Naive thymus-derived CD4-positive, alpha-beta T cell (primary cell): ENCODE measurements at regions not wholly inside any gene's neighbourhood (a gene's known extent, or its start where the extent isn't known, plus 50 kb on each side); places are given as distances from the start of the nearest gene placed in this dataset.
"Not testable (repeated sequence)": the region's sequence is repeated elsewhere in the genome, so short reads cannot be mapped to it uniquely, and the experiment has no call there.

Source experiments
- ATAC-seq: fragments of 150-1000 bp; cut with Tn5 transposase; 2 replicates; pipeline ENCODE4 v1.10.0; 2021; ENCODE audit warnings: mild to moderate bottlenecking, moderate library complexity
- CTCF ChIA-PET: fragments of 350-600 bp; sonication (Branson Sonifier 250); formaldehyde crosslinking; loops from one replicate; lab custom pipeline; 2021; ENCODE audit warnings: antibody characterized with exemption; lab: Charles Lee
- POLR2A ChIA-PET: fragments of 350-600 bp; sonication (Branson Sonifier 250); formaldehyde crosslinking; loops from one replicate; lab custom pipeline; 2021; ENCODE audit warnings: antibody characterized with exemption, inconsistent platforms; lab: Charles Lee
- DNase-seq, 9 donors: peaks; one replicate each; pipeline versions ENCODE4 v3.0.0 to v3.0.0-alpha.2; 2020 to 2022; ENCODE audit warnings: mixed read lengths in 1 of 9
- H3K27ac ChIP-seq: one replicate; pipeline ENCODE4 v1.7.0; 2013; ENCODE audit warnings: mild to moderate bottlenecking, low read depth, low read length, moderate library complexity
- H3K27me3 ChIP-seq, 2 donors: one replicate each; pipeline ENCODE4 v1.7.0; 2013; ENCODE audit warnings: low read length in 2 of 2, mild to moderate bottlenecking in 2 of 2, moderate library complexity in 2 of 2; ENCODE audit not compliant: control insufficient read depth in 2 of 2, insufficient read depth in 2 of 2
- H3K36me3 ChIP-seq, 3 experiments: 1 replicate in 2 of 3; 2 replicates in 1 of 3; pipeline ENCODE4 v1.7.0; 2013; ENCODE audit warnings: low read length in 3 of 3, mild to moderate bottlenecking in 3 of 3, moderate library complexity in 1 of 3; ENCODE audit not compliant: insufficient read depth in 3 of 3, control insufficient read depth in 2 of 3
- H3K4me1 ChIP-seq, 2 donors: one replicate each; pipeline ENCODE4 v1.7.0; 2013; ENCODE audit warnings: low read length in 2 of 2, mild to moderate bottlenecking in 2 of 2, moderate library complexity in 1 of 2; ENCODE audit not compliant: control insufficient read depth in 2 of 2, insufficient read depth in 2 of 2
- H3K4me3 ChIP-seq: 2 replicates; pipeline ENCODE4 v1.7.0; 2013; ENCODE audit warnings: mild to moderate bottlenecking, low read length
- H3K9me3 ChIP-seq, 3 experiments: 1 replicate in 2 of 3; 2 replicates in 1 of 3; pipeline ENCODE4 v1.7.0; 2013; ENCODE audit warnings: low read length in 3 of 3; ENCODE audit not compliant: control insufficient read depth in 2 of 3
- H3K27ac Mint-ChIP-seq, 9 donors: one replicate each; pipeline ENCODE4 v1.8.0; 2020 to 2022; ENCODE audit warnings: mixed read lengths in 9 of 9, mild to moderate bottlenecking in 8 of 9, moderate library complexity in 5 of 9, inconsistent platforms in 2 of 9
- H3K27me3 Mint-ChIP-seq, 5 donors: one replicate each; pipeline ENCODE4 v1.8.0; 2021 to 2022; ENCODE audit warnings: mixed read lengths in 5 of 5, mild to moderate bottlenecking in 1 of 5
- H3K36me3 Mint-ChIP-seq, 5 donors: one replicate each; pipeline ENCODE4 v1.8.0; 2020 to 2022; ENCODE audit warnings: mixed read lengths in 5 of 5, mild to moderate bottlenecking in 3 of 5, inconsistent platforms in 1 of 5
- H3K4me1 Mint-ChIP-seq, 7 donors: one replicate each; pipeline ENCODE4 v1.8.0; 2020 to 2022; ENCODE audit warnings: mixed read lengths in 7 of 7, mild to moderate bottlenecking in 3 of 7, inconsistent platforms in 1 of 7
- H3K4me3 Mint-ChIP-seq, 10 donors: one replicate each; pipeline ENCODE4 v1.8.0; 2020 to 2022; ENCODE audit warnings: mild to moderate bottlenecking in 10 of 10, mixed read lengths in 10 of 10, moderate library complexity in 6 of 10, inconsistent platforms in 2 of 10
- H3K9me3 Mint-ChIP-seq, 11 donors: one replicate each; pipeline ENCODE4 v1.8.0; 2020 to 2022; ENCODE audit warnings: mixed read lengths in 11 of 11, mild to moderate bottlenecking in 4 of 11, inconsistent platforms in 1 of 11, moderate library complexity in 1 of 11
- intact Hi-C, 2 donors: fragments of 100-400 bp; cut with micrococcal nuclease; formaldehyde crosslinking; loops; one replicate each; pipeline ENCODE4 v1.15.1; 2023

GRCh38 chr1:47661040-47661439 lies 223.2 kb downstream of the FOXD2 start:
- no peaks in the 10 kb centered on the region for H3K36me3 ChIP-seq
- H3K27ac ChIP-seq = no peak overlapping the region
- ATAC-seq (no peak), DNase-seq (no peak)
- no peak overlapping the region for H3K4me3 ChIP-seq
- H3K27me3 ChIP-seq = no peaks in the 10 kb centered on the region
- peaks cover 4 to 24% (median 22%) of the 10 kb centered on the region in 5 donors for H3K27me3 Mint-ChIP-seq
- intact Hi-C loops = no loop called here
- peaks cover 0 to 2% (median 0%) of the 10 kb centered on the region in 7 donors for H3K4me1 Mint-ChIP-seq
- H3K4me1 ChIP-seq = no peaks in the 10 kb centered on the region
- no peaks in the 10 kb centered on the region for H3K9me3 Mint-ChIP-seq
- H3K27ac Mint-ChIP-seq = no peak overlapping the region
- H3K9me3 ChIP-seq = no peaks in the 10 kb centered on the region
- CTCF ChIA-PET = no interaction called here
- no peak overlapping the region for H3K4me3 Mint-ChIP-seq
- no peaks in the 10 kb centered on the region for H3K36me3 Mint-ChIP-seq
- POLR2A ChIA-PET = no interaction called here

DNA sequence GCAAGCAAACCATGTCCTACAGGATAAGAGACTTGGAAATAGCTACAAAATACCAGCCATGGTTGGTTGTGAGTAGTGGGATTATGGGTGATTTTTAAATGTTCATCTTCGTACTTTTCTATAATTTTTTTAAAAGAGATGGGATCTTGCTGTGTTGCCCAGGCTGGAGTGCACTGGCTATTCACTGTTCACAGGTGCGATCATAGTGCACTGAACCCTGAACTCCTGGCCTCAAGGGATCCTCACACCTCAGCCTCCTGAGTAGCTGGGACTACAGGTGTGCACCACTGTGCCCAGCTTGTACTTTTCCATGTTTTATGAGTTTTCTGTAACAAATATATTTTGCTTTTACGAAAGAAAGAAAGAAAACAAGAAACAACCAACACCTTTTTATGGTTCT lies 224.2 kb downstream of the FOXD2 start:
- Histone ChIP-seq H3K4me3 (no peak overlapping the region), H3K36me3 (no peaks in the 10 kb centered on the region), H3K9me3 (no peaks in the 10 kb centered on the region), H3K4me1 (no peaks in the 10 kb centered on the region), H3K27ac (no peak overlapping the region), H3K27me3 (no peaks in the 10 kb centered on the region)
- peaks cover 0 to 2% (median 0%) of the 10 kb centered on the region in 7 donors for H3K4me1 Mint-ChIP-seq
- intact Hi-C loops = no loop called here
- H3K27me3 Mint-ChIP-seq = peaks cover 4 to 18% (median 14%) of the 10 kb centered on the region in 5 donors
- POLR2A ChIA-PET = no interaction called here
- ATAC-seq = no peak
- CTCF ChIA-PET = no interaction called here
- H3K4me3 Mint-ChIP-seq = no peak overlapping the region
- H3K9me3 Mint-ChIP-seq = no peaks in the 10 kb centered on the region
- H3K27ac Mint-ChIP-seq = no peak overlapping the region
- no peaks in the 10 kb centered on the region for H3K36me3 Mint-ChIP-seq
- DNase-seq = no peak

GRCh38 chr1:47663286-47663685 lies 225.4 kb downstream of the FOXD2 start:
- intact Hi-C loops = no loop called here
- DNase-seq = no peak
- H3K36me3 Mint-ChIP-seq = no peaks in the 10 kb centered on the region
- Histone ChIP-seq H3K4me3 (no peak overlapping the region), H3K36me3 (no peaks in the 10 kb centered on the region), H3K27ac (no peak overlapping the region), H3K9me3 (no peaks in the 10 kb centered on the region), H3K27me3 (no peaks in the 10 kb centered on the region), H3K4me1 (no peaks in the 10 kb centered on the region)
- peaks cover 2 to 14% (median 8%) of the 10 kb centered on the region in 5 donors for H3K27me3 Mint-ChIP-seq
- H3K9me3 Mint-ChIP-seq = no peaks in the 10 kb centered on the region
- no peak for ATAC-seq
- peaks cover 0 to 2% (median 0%) of the 10 kb centered on the region in 7 donors for H3K4me1 Mint-ChIP-seq
- no peak overlapping the region for H3K27ac Mint-ChIP-seq
- ChIA-PET POLR2A (no interaction called here), CTCF (no interaction called here)
- H3K4me3 Mint-ChIP-seq = no peak overlapping the region

GRCh38 chr1:47664356-47664755 lies 226.5 kb downstream of the FOXD2 start:
- Histone ChIP-seq H3K9me3 (no peaks in the 10 kb centered on the region), H3K4me3 (no peak overlapping the region), H3K27me3 (no peaks in the 10 kb centered on the region), H3K27ac (no peak overlapping the region), H3K4me1 (no peaks in the 10 kb centered on the region), H3K36me3 (no peaks in the 10 kb centered on the region)
- DNase-seq (no peak), ATAC-seq (no peak)
- CTCF ChIA-PET = no interaction called here
- POLR2A ChIA-PET = no interaction called here
- Mint-ChIP-seq H3K4me1 (peaks cover 0 to 2% (median 0%) of the 10 kb centered on the region in 7 donors), H3K4me3 (no peak overlapping the region), H3K36me3 (no peaks in the 10 kb centered on the region), H3K27ac (no peak overlapping the region), H3K27me3 (peaks cover 1 to 11% (median 3%) of the 10 kb centered on the region in 5 donors), H3K9me3 (no peaks in the 10 kb centered on the region)
- intact Hi-C loops = no loop called here

GRCh38 chr1:47664896-47665295 lies 227.1 kb downstream of the FOXD2 start:
- H3K4me3 Mint-ChIP-seq, H3K36me3 Mint-ChIP-seq, H3K27me3 Mint-ChIP-seq, POLR2A ChIA-PET, H3K36me3 ChIP-seq, H3K4me1 Mint-ChIP-seq, H3K9me3 Mint-ChIP-seq, H3K27me3 ChIP-seq, ATAC-seq, H3K4me3 ChIP-seq, H3K27ac Mint-ChIP-seq, CTCF ChIA-PET, DNase-seq, H3K9me3 ChIP-seq, H3K4me1 ChIP-seq, H3K27ac ChIP-seq, intact Hi-C loops: not testable (repeated sequence)

GRCh38 chr1:47669081-47669585 lies 231.3 kb downstream of the FOXD2 start:
- DNase-seq = no peak
- Mint-ChIP-seq H3K27ac (no peak overlapping the region), H3K36me3 (peaks cover 0 to 4% (median 0%) of the 10 kb centered on the region in 5 donors), H3K4me3 (no peak overlapping the region), H3K4me1 (no peaks in the 10 kb centered on the region), H3K27me3 (peaks cover 7 to 18% (median 12%) of the 10 kb centered on the region in 5 donors), H3K9me3 (peaks cover 2 to 23% (median 12%) of the 10 kb centered on the region in 11 donors)
- Histone ChIP-seq H3K27me3 (peaks cover 0 to 4% of the 10 kb centered on the region in 2 donors), H3K4me1 (no peaks in the 10 kb centered on the region), H3K9me3 (no peaks in the 10 kb centered on the region), H3K27ac (no peak overlapping the region), H3K4me3 (no peak overlapping the region), H3K36me3 (no peaks in the 10 kb centered on the region)
- CTCF ChIA-PET = no interaction called here
- POLR2A ChIA-PET = no interaction called here
- no peak for ATAC-seq
- intact Hi-C loops = no loop called here

- Mint-ChIP-seq H3K27me3 (peaks cover 14 to 34% (median 26%) of the 10 kb centered on the region in 5 donors), H3K36me3 (peaks cover 0 to 9% (median 0%) of the 10 kb centered on the region in 5 donors), H3K27ac (no peak overlapping the region), H3K9me3 (peaks cover 2 to 23% (median 12%) of the 10 kb centered on the region in 11 donors), H3K4me1 (no peaks in the 10 kb centered on the region), H3K4me3 (no peak overlapping the region)
- no peak overlapping the region for H3K27ac ChIP-seq
- intact Hi-C loops = no loop called here
- ChIA-PET CTCF (no interaction called here), POLR2A (no interaction called here)
- peaks cover 0 to 4% of the 10 kb centered on the region in 2 donors for H3K27me3 ChIP-seq
- no peak for DNase-seq
- no peak overlapping the region for H3K4me3 ChIP-seq
- H3K9me3 ChIP-seq = no peaks in the 10 kb centered on the region
- H3K4me1 ChIP-seq = no peaks in the 10 kb centered on the region
- no peaks in the 10 kb centered on the region for H3K36me3 ChIP-seq
- ATAC-seq = no peak
Observed at GRCh38 chr1:47672622-47673021, 234.8 kb downstream of the FOXD2 start.
